ENCODE measurements at regions not wholly inside any gene's neighbourhood (a gene's known extent, or its start where the extent isn't known, plus 50 kb on each side); places are given as distances from the start of the nearest gene placed in this dataset.
A peak's percentile ranks its signal among the peaks of the same experiment; 100 is the strongest.

- no peak for DNase-seq (ENCODE audit: low read depth)
- no peak for TF ChIP-seq CTCF (conservative IDR thresholded peaks at IDR 0.05; ENCODE audit: low read length)
- H3K4me3 ChIP-seq (ENCODE audit: low read length): no peak overlapping the region
These were observed 153.6 kb downstream of the SNX19 start for GRCh38 chr11:130762638-130763037.

DNA sequence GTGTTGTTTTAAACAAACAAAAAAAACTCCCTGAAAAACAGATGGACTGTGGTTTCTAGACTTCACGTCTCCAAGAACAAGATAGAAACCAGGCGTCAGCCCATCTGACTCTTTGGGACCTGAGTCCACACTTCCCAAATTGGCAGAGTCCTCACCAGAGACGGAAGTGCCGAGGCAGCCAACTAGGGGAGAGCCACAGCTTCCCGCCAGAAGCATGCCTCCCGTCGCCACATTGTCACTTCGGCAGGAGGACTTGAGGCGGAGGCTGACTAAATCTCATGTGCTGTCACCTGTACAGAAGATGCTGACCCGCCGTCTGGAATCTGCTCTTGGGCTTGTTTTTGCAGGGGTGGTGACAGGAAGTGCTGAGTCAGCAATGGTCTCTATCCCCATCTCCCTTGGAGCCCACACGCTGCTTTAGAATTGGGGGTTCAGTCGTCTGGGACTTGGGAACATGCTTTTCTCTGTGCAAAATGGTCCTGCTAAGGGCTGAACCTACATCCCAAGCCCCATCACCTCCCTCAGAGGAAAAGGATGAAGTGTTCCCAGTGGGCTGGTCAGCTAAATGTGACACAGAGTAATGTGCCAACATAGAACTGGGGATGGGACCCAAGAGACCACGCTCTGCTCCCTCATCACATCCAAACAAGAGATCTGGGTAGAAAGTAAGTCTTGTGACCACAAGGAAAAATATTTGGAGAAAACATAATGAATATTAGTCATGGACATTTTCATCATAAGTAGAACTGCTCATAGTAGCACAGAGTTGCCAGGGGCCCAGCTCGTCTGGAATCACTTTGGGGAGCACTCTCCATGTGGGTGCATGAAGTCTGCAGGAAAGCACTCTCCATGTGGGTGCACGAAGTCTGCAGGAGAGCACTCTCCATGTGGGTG, 152.9 kb downstream of the SNX19 start:
- DNase-seq (ENCODE audit: low read depth): peak; percentile 46
- TF ChIP-seq CTCF (conservative IDR thresholded peaks at IDR 0.05; ENCODE audit: low read length): no peak
- no peak overlapping the region for H3K4me3 ChIP-seq (ENCODE audit: low read length)

GRCh38 chr11:130765406-130765805, 150.9 kb downstream of the SNX19 start:
- TF ChIP-seq CTCF (conservative IDR thresholded peaks at IDR 0.05; ENCODE audit: low read length): no peak
- H3K4me3 ChIP-seq (ENCODE audit: low read length): no peak overlapping the region
- no peak for DNase-seq (ENCODE audit: low read depth)

DNA sequence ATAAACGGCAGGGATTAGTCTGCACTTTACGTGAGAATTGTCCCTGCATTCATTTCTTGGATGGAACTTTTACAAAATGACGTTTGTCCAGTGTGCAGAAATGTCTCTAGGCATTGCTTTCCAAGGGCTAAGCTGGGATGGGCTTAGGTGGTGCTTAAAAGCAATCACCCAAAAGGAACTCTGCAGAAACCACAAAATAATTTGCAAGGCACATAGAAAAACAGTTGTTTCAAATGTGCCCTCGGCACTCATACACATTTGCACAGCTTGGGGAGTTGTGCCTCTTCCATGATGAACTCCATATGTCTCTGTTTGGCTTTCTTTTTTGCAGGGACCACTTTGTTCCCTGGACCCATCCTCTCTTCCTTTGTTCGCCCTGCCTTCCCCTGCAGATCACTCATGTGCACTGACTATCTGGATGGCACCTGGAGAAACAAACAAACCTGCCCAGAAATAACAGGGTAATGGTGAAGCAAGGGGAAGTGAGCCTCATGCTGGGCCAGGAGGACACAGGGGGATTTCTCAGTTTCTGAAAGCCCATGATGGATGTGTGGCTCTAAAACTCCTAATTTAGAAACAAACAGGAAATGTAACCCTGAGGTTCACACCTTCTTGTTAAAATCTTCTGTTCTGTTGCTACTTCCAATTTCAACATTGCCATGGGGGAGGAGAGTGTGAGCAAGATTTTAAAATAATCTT, 150.2 kb downstream of the SNX19 start:
- peak; percentile 52 for DNase-seq (ENCODE audit: low read depth)
- no peak overlapping the region for H3K4me3 ChIP-seq (ENCODE audit: low read length)

DNA sequence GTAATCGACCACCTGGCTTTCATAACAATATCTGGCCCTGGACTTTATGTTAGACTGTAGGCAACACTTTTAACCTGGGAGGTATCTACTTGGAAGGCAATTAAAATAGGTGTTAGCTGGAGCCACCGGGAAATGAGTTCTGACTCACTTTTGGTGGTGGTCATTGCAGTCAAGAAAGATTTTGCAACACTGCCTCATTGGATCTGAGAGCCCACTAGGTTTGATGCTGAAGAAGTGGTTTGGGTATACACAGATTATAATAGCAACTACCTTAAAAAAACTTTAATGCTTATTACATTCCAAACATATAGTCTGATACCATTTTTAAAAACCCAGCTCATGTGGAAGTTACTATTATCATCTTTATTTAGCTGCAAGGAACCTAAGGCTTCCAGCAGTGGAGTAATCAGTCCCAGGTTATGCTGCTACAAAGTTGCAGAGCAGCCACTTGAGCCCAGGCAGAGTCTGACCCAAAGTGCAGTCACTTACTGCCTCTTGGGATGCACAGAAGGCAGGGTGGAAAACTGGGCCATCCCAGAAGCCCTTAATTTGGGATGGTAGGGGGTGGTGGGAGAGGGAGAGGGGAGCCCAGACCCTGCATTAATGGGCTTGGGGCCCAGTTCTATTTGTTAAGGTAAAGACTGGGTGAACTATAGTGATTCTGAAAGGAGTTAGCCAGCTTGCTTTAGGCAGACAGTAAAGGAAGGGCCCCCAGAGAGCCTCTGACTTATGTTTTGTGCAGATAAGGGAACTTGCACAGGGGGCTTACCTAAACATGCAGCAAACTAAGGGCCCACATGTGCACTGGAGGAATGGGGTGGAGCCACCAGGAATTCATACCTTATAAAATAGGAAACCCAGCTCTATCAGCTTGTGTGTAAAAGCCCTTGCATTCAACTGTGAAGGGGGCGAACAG, 149.4 kb downstream of the SNX19 start:
- TF ChIP-seq CTCF (conservative IDR thresholded peaks at IDR 0.05; ENCODE audit: low read length): no peak
- H3K4me3 ChIP-seq (ENCODE audit: low read length): no peak overlapping the region
- no peak for DNase-seq (ENCODE audit: low read depth)

More for the DNA sequence above, 150.2 kb downstream of the SNX19 start:
- no peak for TF ChIP-seq CTCF (conservative IDR thresholded peaks at IDR 0.05; ENCODE audit: low read length)

GRCh38 chr11:130769782-130770535, 146.3 kb downstream of the SNX19 start:
- no peak overlapping the region for H3K4me3 ChIP-seq (ENCODE audit: low read length)
- no peak for DNase-seq (ENCODE audit: low read depth)

More at GRCh38 chr11:130769782-130770535, 146.3 kb downstream of the SNX19 start:
- TF ChIP-seq CTCF (conservative IDR thresholded peaks at IDR 0.05; ENCODE audit: low read length): no peak

Measured in AG10803 (cell line).